ENCODE measurements at regions not wholly inside any gene's neighbourhood (a gene's known extent, or its start where the extent isn't known, plus 50 kb on each side); places are given as distances from the start of the nearest gene placed in this dataset.

- H3K27ac ChIP-seq: peak overlapping the region; percentile 9 to 23 (median 16)
- no peak overlapping the region for H3K4me3 ChIP-seq
- no peaks in the 10 kb centered on the region for H3K9me3 ChIP-seq
- H3K36me3 ChIP-seq: no peaks in the 10 kb centered on the region
- TF ChIP-seq CTCF (IDR thresholded peaks at IDR 0.05): no peak
- intact Hi-C loops (cut with DNase I): no loop called here
- WGBS, 2 donors: 33 to 35% methylated on average over 4 of the region's 4 CpGs
- no peak for FAIRE-seq
- peak in 3 of 6 donors; percentile 17 to 30 (median 25) for DNase-seq
- peaks cover 0 to 6% (median 0%) of the 10 kb centered on the region in 3 donors for H3K4me1 ChIP-seq
- peak; percentile 55 to 76 (median 68) for ATAC-seq
- H3K27me3 ChIP-seq: no peaks in the 10 kb centered on the region
Observed at GRCh38 chr2:64797881-64798575, 144.3 kb upstream of the SERTAD2 start.

- no peaks in the 10 kb centered on the region for H3K36me3 ChIP-seq
- DNase-seq (no peak), FAIRE-seq (no peak), ATAC-seq (no peak)
- no peaks in the 10 kb centered on the region for H3K4me1 ChIP-seq
- H3K27me3 ChIP-seq: no peaks in the 10 kb centered on the region
- no peak overlapping the region for H3K27ac ChIP-seq
- TF ChIP-seq CTCF (IDR thresholded peaks at IDR 0.05): no peak
- H3K9me3 ChIP-seq: no peaks in the 10 kb centered on the region
- H3K4me3 ChIP-seq: no peak overlapping the region
- intact Hi-C loops (cut with DNase I): no loop called here
- 81 to 83% methylated on average over 4 of the region's 4 CpGs for WGBS, 2 donors
Observed at GRCh38 chr2:64799592-64800252, 146.0 kb upstream of the SERTAD2 start.

GRCh38 chr2:64803776-64804175, 150.1 kb upstream of the SERTAD2 start:
- DNase-seq (no peak), FAIRE-seq (no peak), ATAC-seq (no peak)
- Histone ChIP-seq H3K4me3 (no peak overlapping the region), H3K36me3 (no peaks in the 10 kb centered on the region), H3K27ac (no peak overlapping the region), H3K27me3 (no peaks in the 10 kb centered on the region), H3K9me3 (no peaks in the 10 kb centered on the region), H3K4me1 (no peaks in the 10 kb centered on the region)
- 68 to 81% methylated on average over 2 of the region's 2 CpGs for WGBS, 2 donors
- TF ChIP-seq CTCF (IDR thresholded peaks at IDR 0.05): no peak
- intact Hi-C loops (cut with DNase I): no loop called here

GRCh38 chr2:64804651-64805050, 150.9 kb upstream of the SERTAD2 start:
- Histone ChIP-seq H3K36me3 (no peaks in the 10 kb centered on the region), H3K27ac (no peak overlapping the region), H3K27me3 (no peaks in the 10 kb centered on the region), H3K4me1 (no peaks in the 10 kb centered on the region), H3K9me3 (no peaks in the 10 kb centered on the region), H3K4me3 (no peak overlapping the region)
- ATAC-seq (no peak), DNase-seq (no peak), FAIRE-seq (no peak)
- no peak for TF ChIP-seq CTCF (IDR thresholded peaks at IDR 0.05)
- 84 to 86% methylated on average over 3 of the region's 3 CpGs for WGBS, 2 donors
- intact Hi-C loops (cut with DNase I): no loop called here

- ATAC-seq (peak in 2 of 4 donors; percentile 51 to 67), DNase-seq (no peak), FAIRE-seq (no peak)
- no peak overlapping the region for H3K27ac ChIP-seq
- no peak for TF ChIP-seq CTCF (IDR thresholded peaks at IDR 0.05)
- H3K36me3 ChIP-seq: no peaks in the 10 kb centered on the region
- no peaks in the 10 kb centered on the region for H3K27me3 ChIP-seq
- H3K4me1 ChIP-seq: no peaks in the 10 kb centered on the region
- intact Hi-C loops (cut with DNase I): no loop called here
- no peaks in the 10 kb centered on the region for H3K9me3 ChIP-seq
- no peak overlapping the region for H3K4me3 ChIP-seq
- 69 to 87% methylated on average over 4 of the region's 4 CpGs for WGBS, 2 donors
Observed at GRCh38 chr2:64807417-64807816, 153.7 kb upstream of the SERTAD2 start.

All from pancreas (tissue), 10 donors.